Panc1 (cell line): ENCODE measurements at regions not wholly inside any gene's neighbourhood (a gene's known extent, or its start where the extent isn't known, plus 50 kb on each side); places are given as distances from the start of the nearest gene placed in this dataset.

Source experiments
- POLR2AphosphoS5 ChIP-seq: IDR thresholded peaks from 2 replicates; pipeline ENCODE4 v1.6.1; 2012; ENCODE audit warnings: mild to moderate bottlenecking, low read depth, low read length, moderate library complexity
- SIN3A ChIP-seq: IDR thresholded peaks from 2 replicates; pipeline ENCODE4 v1.6.1; 2012; ENCODE audit warnings: low read depth, mild to moderate bottlenecking, low read length, moderate library complexity, borderline replicate concordance; ENCODE audit not compliant: insufficient read depth
- TCF7L2 ChIP-seq: IDR thresholded peaks from 2 replicates; pipeline ENCODE4 v1.6.1; 2011; ENCODE audit warnings: mild to moderate bottlenecking, low read depth, low read length, inconsistent platforms
- TF ChIP-seq, protein P1 (sequence below): fragments of 450-650 bp; IDR thresholded peaks from 2 replicates; pipeline ENCODE4 v1.5.1; 2017; ENCODE audit warnings: mild to moderate bottlenecking
- TF ChIP-seq, protein P2 (sequence below), 2 experiments: IDR thresholded peaks; 2 replicates each; pipeline ENCODE4 v1.6.1; 2011 to 2012; ENCODE audit warnings: low read depth in 2 of 2, control low read depth in 1 of 2, low read length in 1 of 2, mild to moderate bottlenecking in 1 of 2, moderate library complexity in 1 of 2; ENCODE audit not compliant: insufficient read depth in 1 of 2

DNA sequence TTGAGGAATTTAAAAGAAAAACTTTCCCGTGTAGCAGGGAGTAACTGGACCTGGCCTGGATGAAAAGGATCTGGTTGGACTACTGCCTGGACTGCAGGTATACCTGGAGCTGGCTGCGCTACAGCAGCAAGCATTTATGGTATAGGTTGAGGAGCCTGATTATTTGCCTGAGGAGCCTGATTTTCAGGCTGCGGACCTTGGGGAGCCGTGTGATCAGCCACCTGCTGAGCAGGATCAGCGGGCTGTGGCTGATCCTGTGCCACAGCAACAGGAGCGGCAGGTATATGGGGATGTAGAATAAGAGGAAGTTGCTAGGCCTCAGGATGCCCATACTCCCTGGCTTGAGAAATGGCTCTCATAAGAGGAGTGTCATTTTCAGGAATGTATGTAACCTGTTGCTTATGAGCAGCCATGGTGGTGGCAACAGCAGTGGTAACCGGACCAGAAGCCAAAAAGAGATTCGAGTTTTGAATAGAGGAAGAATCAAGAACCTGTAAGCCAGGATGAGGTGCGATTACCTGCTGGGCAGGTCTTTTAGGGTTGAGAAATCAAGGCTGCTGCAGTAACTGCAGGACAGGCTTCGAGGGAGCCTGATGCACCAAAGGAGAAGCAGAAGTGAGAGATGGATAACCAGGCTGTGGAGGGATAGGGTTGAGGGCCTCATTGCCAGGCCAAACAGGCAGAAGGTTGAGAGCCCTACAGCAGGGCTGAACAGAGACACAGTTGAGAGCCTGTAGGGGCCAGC is 60.9 kb upstream of the ARL4D start:
- TF ChIP-seq, protein P1, sequence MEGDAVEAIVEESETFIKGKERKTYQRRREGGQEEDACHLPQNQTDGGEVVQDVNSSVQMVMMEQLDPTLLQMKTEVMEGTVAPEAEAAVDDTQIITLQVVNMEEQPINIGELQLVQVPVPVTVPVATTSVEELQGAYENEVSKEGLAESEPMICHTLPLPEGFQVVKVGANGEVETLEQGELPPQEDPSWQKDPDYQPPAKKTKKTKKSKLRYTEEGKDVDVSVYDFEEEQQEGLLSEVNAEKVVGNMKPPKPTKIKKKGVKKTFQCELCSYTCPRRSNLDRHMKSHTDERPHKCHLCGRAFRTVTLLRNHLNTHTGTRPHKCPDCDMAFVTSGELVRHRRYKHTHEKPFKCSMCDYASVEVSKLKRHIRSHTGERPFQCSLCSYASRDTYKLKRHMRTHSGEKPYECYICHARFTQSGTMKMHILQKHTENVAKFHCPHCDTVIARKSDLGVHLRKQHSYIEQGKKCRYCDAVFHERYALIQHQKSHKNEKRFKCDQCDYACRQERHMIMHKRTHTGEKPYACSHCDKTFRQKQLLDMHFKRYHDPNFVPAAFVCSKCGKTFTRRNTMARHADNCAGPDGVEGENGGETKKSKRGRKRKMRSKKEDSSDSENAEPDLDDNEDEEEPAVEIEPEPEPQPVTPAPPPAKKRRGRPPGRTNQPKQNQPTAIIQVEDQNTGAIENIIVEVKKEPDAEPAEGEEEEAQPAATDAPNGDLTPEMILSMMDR, result no peak
- TF ChIP-seq SIN3A (no peak), POLR2AphosphoS5 (no peak), TCF7L2 (no peak)
- TF ChIP-seq, protein P2, sequence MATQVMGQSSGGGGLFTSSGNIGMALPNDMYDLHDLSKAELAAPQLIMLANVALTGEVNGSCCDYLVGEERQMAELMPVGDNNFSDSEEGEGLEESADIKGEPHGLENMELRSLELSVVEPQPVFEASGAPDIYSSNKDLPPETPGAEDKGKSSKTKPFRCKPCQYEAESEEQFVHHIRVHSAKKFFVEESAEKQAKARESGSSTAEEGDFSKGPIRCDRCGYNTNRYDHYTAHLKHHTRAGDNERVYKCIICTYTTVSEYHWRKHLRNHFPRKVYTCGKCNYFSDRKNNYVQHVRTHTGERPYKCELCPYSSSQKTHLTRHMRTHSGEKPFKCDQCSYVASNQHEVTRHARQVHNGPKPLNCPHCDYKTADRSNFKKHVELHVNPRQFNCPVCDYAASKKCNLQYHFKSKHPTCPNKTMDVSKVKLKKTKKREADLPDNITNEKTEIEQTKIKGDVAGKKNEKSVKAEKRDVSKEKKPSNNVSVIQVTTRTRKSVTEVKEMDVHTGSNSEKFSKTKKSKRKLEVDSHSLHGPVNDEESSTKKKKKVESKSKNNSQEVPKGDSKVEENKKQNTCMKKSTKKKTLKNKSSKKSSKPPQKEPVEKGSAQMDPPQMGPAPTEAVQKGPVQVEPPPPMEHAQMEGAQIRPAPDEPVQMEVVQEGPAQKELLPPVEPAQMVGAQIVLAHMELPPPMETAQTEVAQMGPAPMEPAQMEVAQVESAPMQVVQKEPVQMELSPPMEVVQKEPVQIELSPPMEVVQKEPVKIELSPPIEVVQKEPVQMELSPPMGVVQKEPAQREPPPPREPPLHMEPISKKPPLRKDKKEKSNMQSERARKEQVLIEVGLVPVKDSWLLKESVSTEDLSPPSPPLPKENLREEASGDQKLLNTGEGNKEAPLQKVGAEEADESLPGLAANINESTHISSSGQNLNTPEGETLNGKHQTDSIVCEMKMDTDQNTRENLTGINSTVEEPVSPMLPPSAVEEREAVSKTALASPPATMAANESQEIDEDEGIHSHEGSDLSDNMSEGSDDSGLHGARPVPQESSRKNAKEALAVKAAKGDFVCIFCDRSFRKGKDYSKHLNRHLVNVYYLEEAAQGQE (IDR thresholded peaks at IDR 0.05; ENCODE audit: insufficient read depth in 1 of 2, low read depth in 2 of 2, low read length in 1 of 2), result no peak
